Osteocyte (in vitro differentiated cells): ENCODE measurements at regions not wholly inside any gene's neighbourhood (a gene's known extent, or its start where the extent isn't known, plus 50 kb on each side); places are given as distances from the start of the nearest gene placed in this dataset.

Experiments
- DNase-seq: peaks from one replicate; pipeline ENCODE4 v3.0.0; 2021; ENCODE audit warnings: mixed read lengths; ENCODE audit not compliant: unreplicated experiment; ENCODE audit errors: extremely low spot score
- H3K27ac Mint-ChIP-seq: one replicate; pipeline ENCODE4 v1.8.0; 2021; ENCODE audit warnings: mild to moderate bottlenecking, mixed read lengths; ENCODE audit not compliant: unreplicated experiment
- H3K27me3 Mint-ChIP-seq: one replicate; pipeline ENCODE4 v1.8.0; 2021; ENCODE audit warnings: mixed read lengths; ENCODE audit not compliant: unreplicated experiment
- H3K36me3 Mint-ChIP-seq: one replicate; pipeline ENCODE4 v1.8.0; 2021; ENCODE audit warnings: mixed read lengths; ENCODE audit not compliant: unreplicated experiment
- H3K4me1 Mint-ChIP-seq: one replicate; pipeline ENCODE4 v1.8.0; 2021; ENCODE audit warnings: mixed read lengths; ENCODE audit not compliant: unreplicated experiment
- H3K4me3 Mint-ChIP-seq: one replicate; pipeline ENCODE4 v1.8.0; 2021; ENCODE audit warnings: mild to moderate bottlenecking, moderate library complexity, mixed read lengths; ENCODE audit not compliant: unreplicated experiment
- H3K9me3 Mint-ChIP-seq: one replicate; pipeline ENCODE4 v1.8.0; 2021; ENCODE audit warnings: mixed read lengths; ENCODE audit not compliant: unreplicated experiment
- CTCF ChIP-seq: fragments of 200-600 bp; sonication (generic); IDR thresholded peaks from 2 replicates; pipeline ENCODE4 v1.5.0; 2021; ENCODE audit warnings: antibody characterized with exemption, mild to moderate bottlenecking, moderate library complexity

- Mint-ChIP-seq H3K27me3 (no peaks in the 10 kb centered on the region), H3K4me3 (no peak overlapping the region), H3K36me3 (no peaks in the 10 kb centered on the region), H3K27ac (no peak overlapping the region), H3K9me3 (peaks cover 5% of the 10 kb centered on the region), H3K4me1 (peaks cover 3% of the 10 kb centered on the region)
- no peak for TF ChIP-seq CTCF
- DNase-seq: no peak
Measured at GRCh38 chr3:81985996-81986723, 224.7 kb upstream of the GBE1 start.

- DNase-seq: no peak
- H3K27me3 Mint-ChIP-seq: no peaks in the 10 kb centered on the region
- H3K4me3 Mint-ChIP-seq: no peak overlapping the region
- H3K9me3 Mint-ChIP-seq: peaks cover 5% of the 10 kb centered on the region
- H3K27ac Mint-ChIP-seq: no peak overlapping the region
- TF ChIP-seq CTCF: no peak
- H3K36me3 Mint-ChIP-seq: no peaks in the 10 kb centered on the region
- peaks cover 3% of the 10 kb centered on the region for H3K4me1 Mint-ChIP-seq
Measured at GRCh38 chr3:81983382-81983781, 221.9 kb upstream of the GBE1 start.

GRCh38 chr3:81980596-81981494 lies 219.4 kb upstream of the GBE1 start:
- Mint-ChIP-seq H3K36me3 (no peaks in the 10 kb centered on the region), H3K27ac (no peak overlapping the region), H3K27me3 (no peaks in the 10 kb centered on the region), H3K4me1 (peaks cover 3% of the 10 kb centered on the region), H3K9me3 (peaks cover 4% of the 10 kb centered on the region), H3K4me3 (no peak overlapping the region)
- TF ChIP-seq CTCF: no peak
- no peak for DNase-seq

DNA sequence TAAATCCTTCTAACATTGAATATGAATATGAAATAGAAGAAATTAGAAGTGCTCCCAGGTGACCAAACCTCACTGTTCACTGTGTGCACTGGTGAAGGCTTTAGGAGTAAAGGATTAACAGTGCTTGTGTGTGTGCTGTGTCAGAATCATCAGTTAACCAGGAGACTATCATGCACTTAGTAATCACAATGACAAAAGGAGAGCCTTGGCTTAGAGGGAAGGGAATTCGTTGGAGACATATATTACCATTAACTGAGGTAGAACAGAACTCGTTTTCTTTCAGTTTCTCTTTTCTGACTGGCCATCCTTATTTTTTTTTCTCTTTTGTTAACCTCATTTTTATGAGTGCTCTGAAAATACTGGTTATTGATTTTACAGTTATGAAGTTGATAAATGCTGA lies 213.3 kb upstream of the GBE1 start:
- Mint-ChIP-seq H3K4me1 (no peaks in the 10 kb centered on the region), H3K4me3 (no peak overlapping the region), H3K9me3 (peaks cover 17% of the 10 kb centered on the region), H3K36me3 (no peaks in the 10 kb centered on the region), H3K27ac (no peak overlapping the region), H3K27me3 (no peaks in the 10 kb centered on the region)
- no peak for DNase-seq
- TF ChIP-seq CTCF: no peak

DNA sequence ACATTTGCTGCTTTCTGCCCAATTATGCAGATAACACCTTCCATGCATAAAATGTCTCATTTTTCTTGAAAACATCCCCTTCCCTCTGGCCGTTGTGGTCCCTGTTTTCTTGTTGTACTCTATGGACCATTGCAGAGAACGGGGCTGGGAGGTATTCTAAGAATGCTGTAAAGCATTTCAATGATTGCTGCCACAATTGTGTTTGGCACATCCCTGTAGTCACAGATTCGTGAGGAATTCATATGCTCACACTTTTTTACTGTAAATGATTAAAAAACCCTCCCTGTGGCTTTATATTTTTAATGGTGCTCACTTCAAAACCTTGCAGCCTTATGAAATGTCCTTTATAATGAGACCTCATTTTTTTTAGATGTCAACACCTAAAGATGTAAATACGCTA lies 207.2 kb upstream of the GBE1 start:
- no peaks in the 10 kb centered on the region for H3K36me3 Mint-ChIP-seq
- DNase-seq: no peak
- H3K4me1 Mint-ChIP-seq: peaks cover 14% of the 10 kb centered on the region
- H3K27ac Mint-ChIP-seq: no peak overlapping the region
- H3K9me3 Mint-ChIP-seq: peaks cover 17% of the 10 kb centered on the region
- TF ChIP-seq CTCF: no peak
- no peaks in the 10 kb centered on the region for H3K27me3 Mint-ChIP-seq
- no peak overlapping the region for H3K4me3 Mint-ChIP-seq
